Endothelial cell of umbilical vein (primary cell): ENCODE measurements at regions not wholly inside any gene's neighbourhood (a gene's known extent, or its start where the extent isn't known, plus 50 kb on each side); places are given as distances from the start of the nearest gene placed in this dataset.

Experiments
- BruUV-seq: library from RNA; stranded (reverse); fragments of 400-500 nt; replicated peaks from 2 replicates; lab custom pipeline; 2021; lab: Mats Ljungman, UMichigan
- CTCF ChIA-PET: fragments of 300-600, 350-600 bp; sonication (Branson Sonifier 250); formaldehyde crosslinking; loops from one replicate; lab custom pipeline; 2021; ENCODE audit warnings: antibody characterized with exemption, inconsistent platforms; lab: Charles Lee
- POLR2A ChIA-PET: fragments of 300-600, 350-600 bp; sonication (Branson Sonifier 250); formaldehyde crosslinking; loops from one replicate; lab custom pipeline; 2021; ENCODE audit warnings: antibody characterized with exemption, inconsistent platforms; lab: Charles Lee
- DNase-seq: peaks from one replicate; pipeline ENCODE4 v3.0.0-alpha.2; 2011; ENCODE audit warnings: low read depth, low spot score
- FAIRE-seq: peaks from 2 replicates; lab custom pipeline; 2011; peaks lifted over from hg19 to GRCh38; lab: Jason Lieb, UNC
- H2AFZ ChIP-seq: 2 replicates; pipeline ENCODE4 v1.6.0; 2012; ENCODE audit warnings: low read depth, low read length, control low read depth, inconsistent platforms
- H3K27ac ChIP-seq: 2 replicates; pipeline ENCODE4 v1.5.1; 2011; ENCODE audit warnings: low read depth, mild to moderate bottlenecking, control low read depth, low read length, moderate library complexity; ENCODE audit not compliant: insufficient read depth
- H3K27me3 ChIP-seq, 2 experiments: 2 replicates each; pipeline versions ENCODE4 v1.6.0 to v1.6.1; 2011; ENCODE audit warnings: low read length in 2 of 2, mixed read lengths in 1 of 2; ENCODE audit not compliant: control insufficient read depth in 2 of 2, insufficient read depth in 2 of 2
- H3K36me3 ChIP-seq, 2 experiments: 2 replicates in 1 of 2; 3 replicates in 1 of 2; pipeline ENCODE4 v1.5.1; 2011; ENCODE audit warnings: low read length in 2 of 2, mild to moderate bottlenecking in 1 of 2, moderate library complexity in 1 of 2; ENCODE audit not compliant: control insufficient read depth in 2 of 2, insufficient read depth in 2 of 2; ENCODE audit errors: extremely low read depth in 1 of 2
- H3K4me1 ChIP-seq: 3 replicates; pipeline ENCODE4 v1.5.1; 2011; ENCODE audit warnings: mild to moderate bottlenecking, low read length; ENCODE audit not compliant: control insufficient read depth, insufficient read depth; ENCODE audit errors: extremely low read depth
- H3K4me2 ChIP-seq: 2 replicates; pipeline ENCODE4 v1.6.1; 2011; ENCODE audit warnings: low read length, control low read depth, mixed read lengths; ENCODE audit not compliant: insufficient read depth
- H3K4me3 ChIP-seq, 3 experiments: fragments of 200-600 bp in 1 of 3; sonication (generic), shearing (Covaris generic) in 1 of 3; replicated peaks in 1 of 3; 2 replicates each; pipeline ENCODE4 v1.5.1; 2011 to 2016; ENCODE audit warnings: control low read depth in 3 of 3, low read length in 3 of 3, mild to moderate bottlenecking in 2 of 3, inconsistent platforms in 1 of 3, low read depth in 1 of 3, moderate library complexity in 1 of 3; ENCODE audit not compliant: insufficient read depth in 1 of 3
- H3K79me2 ChIP-seq: 2 replicates; pipeline ENCODE4 v1.6.0; 2012; ENCODE audit warnings: low read length, inconsistent platforms; ENCODE audit not compliant: control insufficient read depth, insufficient read depth
- H3K9ac ChIP-seq: replicated peaks from 2 replicates; pipeline ENCODE3; 2011; ENCODE audit warnings: low read length, control low read depth; ENCODE audit not compliant: insufficient read depth; ENCODE audit errors: extremely low read depth
- H3K9me1 ChIP-seq: replicated peaks from 3 replicates; pipeline ENCODE4 v1.6.0; 2011; ENCODE audit warnings: mild to moderate bottlenecking, low read length; ENCODE audit not compliant: control insufficient read depth, insufficient read depth; ENCODE audit errors: extremely low read depth
- H3K9me3 ChIP-seq: replicated peaks from 2 replicates; pipeline ENCODE4 v1.5.1; 2012; ENCODE audit warnings: low read length, inconsistent platforms; ENCODE audit not compliant: control insufficient read depth, insufficient read depth
- H4K20me1 ChIP-seq: replicated peaks from 2 replicates; pipeline ENCODE3; 2011; ENCODE audit warnings: mild to moderate bottlenecking, low read length; ENCODE audit not compliant: control insufficient read depth, insufficient read depth; ENCODE audit errors: extremely low read depth
- EZH2 ChIP-seq: IDR thresholded peaks from 2 replicates; pipeline ENCODE4 v1.6.1; 2012; ENCODE audit warnings: borderline replicate concordance, low read depth, mild to moderate bottlenecking, moderate library complexity, low read length, inconsistent platforms; ENCODE audit not compliant: severe bottlenecking
- FOS ChIP-seq: IDR thresholded peaks from 2 replicates; pipeline ENCODE4 v1.6.1; 2011; ENCODE audit warnings: mild to moderate bottlenecking, low read length, moderate library complexity, borderline replicate concordance; ENCODE audit not compliant: insufficient read depth
- GATA2 ChIP-seq: IDR thresholded peaks from 2 replicates; pipeline ENCODE4 v1.7.0; 2011; ENCODE audit warnings: low read depth, mild to moderate bottlenecking, moderate library complexity, mixed read lengths, low read length; ENCODE audit not compliant: insufficient read length, insufficient read depth
- JUN ChIP-seq: IDR thresholded peaks from 2 replicates; pipeline ENCODE4 v1.6.1; 2011; ENCODE audit warnings: borderline replicate concordance, low read depth; ENCODE audit not compliant: insufficient read length, insufficient read depth
- MYC ChIP-seq: IDR thresholded peaks from one replicate; pipeline ENCODE4 v1.6.1; 2011; ENCODE audit warnings: mild to moderate bottlenecking, low read depth, low read length
- POLR2A ChIP-seq: IDR thresholded peaks from 2 replicates; pipeline ENCODE4 v1.6.1; 2012; ENCODE audit warnings: low read depth, mild to moderate bottlenecking, control low read depth, low read length
- POLR2AphosphoS5 ChIP-seq: IDR thresholded peaks from 2 replicates; pipeline ENCODE4 v1.6.1; 2012; ENCODE audit warnings: low read depth, mild to moderate bottlenecking, control low read depth, low read length, moderate library complexity; ENCODE audit not compliant: insufficient read depth
- dilution Hi-C: fragments of 300-500 bp; cut with MboI; formaldehyde crosslinking; loops from one replicate; pipeline ENCODE4 v1.15.0; 2019; ENCODE audit warnings: low sequenced_read_pairs; ENCODE audit not compliant: extremely low pct_ligation_motif_present
- intact Hi-C: fragments of 100-400 bp; cut with micrococcal nuclease; formaldehyde crosslinking; loops from one replicate; pipeline ENCODE4 v1.10.0; 2022
- TF ChIP-seq, protein P1 (sequence below), 2 donors: IDR thresholded peaks; 1 replicate in 1 of 2; 2 replicates in 1 of 2; pipeline ENCODE4 v1.5.1; 2011; ENCODE audit warnings: low read length in 2 of 2, mild to moderate bottlenecking in 2 of 2, moderate library complexity in 2 of 2, control low read depth in 1 of 2, inconsistent platforms in 1 of 2, low read depth in 1 of 2; ENCODE audit not compliant: insufficient read depth in 1 of 2; ENCODE audit errors: extremely low read depth in 1 of 2
- TF ChIP-seq, protein P2 (sequence below): IDR thresholded peaks from 2 replicates; pipeline ENCODE4 v1.6.1; 2011; ENCODE audit not compliant: insufficient read depth, insufficient read length

DNA sequence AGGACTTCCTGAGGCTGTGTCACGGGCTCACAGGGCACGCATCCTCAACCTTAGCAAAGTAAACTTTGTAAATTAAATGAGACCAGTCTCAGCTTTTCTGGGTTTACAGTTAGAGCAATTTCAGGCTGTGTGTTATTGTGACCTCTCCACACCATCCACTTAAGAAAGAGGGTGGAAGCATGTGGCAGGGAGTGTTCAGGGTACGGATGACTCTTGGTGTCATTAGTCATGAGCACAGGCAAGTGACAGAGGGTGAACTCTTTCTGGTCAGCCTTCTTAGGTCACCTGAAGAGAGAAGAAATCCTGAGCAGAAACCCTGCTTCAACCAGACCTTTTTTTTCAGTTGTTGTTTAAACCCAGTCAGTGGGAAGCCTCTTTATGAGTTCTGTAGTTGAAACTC is 207.9 kb downstream of the ICOS start:
- dilution Hi-C loops = no loop called here
- no peak overlapping the region for H3K27ac ChIP-seq
- H3K4me3 ChIP-seq = no peak overlapping the region
- H3K4me1 ChIP-seq = peaks cover 4% of the 10 kb centered on the region
- no peak overlapping the region for H3K4me2 ChIP-seq
- no peak for TF ChIP-seq FOS
- no peak for TF ChIP-seq POLR2A
- no peak for TF ChIP-seq JUN
- no peak for TF ChIP-seq GATA2
- TF ChIP-seq, protein P1, sequence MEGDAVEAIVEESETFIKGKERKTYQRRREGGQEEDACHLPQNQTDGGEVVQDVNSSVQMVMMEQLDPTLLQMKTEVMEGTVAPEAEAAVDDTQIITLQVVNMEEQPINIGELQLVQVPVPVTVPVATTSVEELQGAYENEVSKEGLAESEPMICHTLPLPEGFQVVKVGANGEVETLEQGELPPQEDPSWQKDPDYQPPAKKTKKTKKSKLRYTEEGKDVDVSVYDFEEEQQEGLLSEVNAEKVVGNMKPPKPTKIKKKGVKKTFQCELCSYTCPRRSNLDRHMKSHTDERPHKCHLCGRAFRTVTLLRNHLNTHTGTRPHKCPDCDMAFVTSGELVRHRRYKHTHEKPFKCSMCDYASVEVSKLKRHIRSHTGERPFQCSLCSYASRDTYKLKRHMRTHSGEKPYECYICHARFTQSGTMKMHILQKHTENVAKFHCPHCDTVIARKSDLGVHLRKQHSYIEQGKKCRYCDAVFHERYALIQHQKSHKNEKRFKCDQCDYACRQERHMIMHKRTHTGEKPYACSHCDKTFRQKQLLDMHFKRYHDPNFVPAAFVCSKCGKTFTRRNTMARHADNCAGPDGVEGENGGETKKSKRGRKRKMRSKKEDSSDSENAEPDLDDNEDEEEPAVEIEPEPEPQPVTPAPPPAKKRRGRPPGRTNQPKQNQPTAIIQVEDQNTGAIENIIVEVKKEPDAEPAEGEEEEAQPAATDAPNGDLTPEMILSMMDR (IDR thresholded peaks at IDR 0.05; ENCODE audit: extremely low read depth in 1 of 2, insufficient read depth in 1 of 2, low read depth in 1 of 2, low read length in 2 of 2) = no peak
- no peak for TF ChIP-seq MYC
- no peak for TF ChIP-seq EZH2
- TF ChIP-seq, protein P2, sequence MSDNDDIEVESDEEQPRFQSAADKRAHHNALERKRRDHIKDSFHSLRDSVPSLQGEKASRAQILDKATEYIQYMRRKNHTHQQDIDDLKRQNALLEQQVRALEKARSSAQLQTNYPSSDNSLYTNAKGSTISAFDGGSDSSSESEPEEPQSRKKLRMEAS = no peak
- TF ChIP-seq POLR2AphosphoS5 = no peak
- H3K9me3 ChIP-seq = no peaks in the 10 kb centered on the region
- no peaks in the 10 kb centered on the region for H3K36me3 ChIP-seq
- no peak for DNase-seq
- H4K20me1 ChIP-seq = no peaks in the 10 kb centered on the region
- no peak overlapping the region for H2AFZ ChIP-seq
- ChIA-PET POLR2A (interaction anchor here (1.0 kb wide), 1 partner anchor 31 kb away, joined by 3 read pairs; no protein-coding TSS in a partner anchor), CTCF (interaction anchor here (1.4 to 3.1 kb wide), 15 partner anchors 9 to 1781 kb away, joined by 4 to 72 read pairs (median 15); no protein-coding TSS in a partner anchor)
- BruUV-seq = no TSS peak
- no peaks in the 10 kb centered on the region for H3K79me2 ChIP-seq
- H3K27me3 ChIP-seq = peaks cover 0 to 6% of the 10 kb centered on the region in 2 experiments
- no peaks in the 10 kb centered on the region for H3K9me1 ChIP-seq
- no peak for FAIRE-seq
- intact Hi-C loops = no loop called here
- no peak overlapping the region for H3K9ac ChIP-seq
